ENCODE measurements at regions not wholly inside any gene's neighbourhood (a gene's known extent, or its start where the extent isn't known, plus 50 kb on each side); places are given as distances from the start of the nearest gene placed in this dataset.

GRCh38 chr3:18075799-18076198 is 333.4 kb upstream of the TBC1D5 start:
- no peak for FAIRE-seq

DNA sequence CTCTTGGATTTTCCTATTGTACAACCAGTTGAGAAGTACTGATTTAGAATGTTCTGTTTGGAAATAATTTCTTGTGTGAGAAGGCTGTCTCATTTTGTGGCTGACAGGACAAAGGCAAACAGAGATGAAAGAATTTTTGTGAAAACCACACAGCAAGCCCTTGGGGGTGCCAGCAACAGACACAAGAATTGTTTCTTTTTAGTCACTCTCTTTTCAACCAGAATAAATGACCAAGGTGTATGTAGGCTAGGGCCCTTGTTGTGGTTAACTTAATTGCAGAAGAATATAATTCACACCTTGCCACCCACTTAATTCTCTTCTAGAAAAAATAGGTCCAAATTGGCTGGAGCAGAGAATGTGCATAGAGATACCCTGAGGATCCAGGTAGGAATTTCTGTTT is 329.4 kb upstream of the TBC1D5 start:
- no peak for FAIRE-seq

GRCh38 chr3:18070944-18071343 is 328.5 kb upstream of the TBC1D5 start:
- no peak for FAIRE-seq

DNA sequence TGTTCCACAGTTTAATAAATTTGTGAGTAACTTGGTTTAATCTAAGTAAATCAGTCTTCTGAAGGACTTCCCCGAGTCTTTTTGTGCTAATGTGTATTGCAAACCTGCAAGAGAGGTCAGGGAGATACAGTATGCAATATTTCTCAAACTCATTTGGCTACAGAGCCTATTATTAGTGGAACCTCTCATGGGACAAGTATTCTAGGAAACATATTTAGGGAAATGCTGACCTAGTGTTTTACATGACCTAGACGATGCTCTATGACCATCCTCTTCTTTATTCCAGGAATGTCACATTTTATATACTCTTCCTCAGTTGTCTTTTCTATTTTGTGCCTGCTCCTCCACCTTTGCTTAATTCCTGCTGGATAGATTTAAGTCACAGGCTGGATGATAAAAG is 327.8 kb upstream of the TBC1D5 start:
- FAIRE-seq, result no peak

DNA sequence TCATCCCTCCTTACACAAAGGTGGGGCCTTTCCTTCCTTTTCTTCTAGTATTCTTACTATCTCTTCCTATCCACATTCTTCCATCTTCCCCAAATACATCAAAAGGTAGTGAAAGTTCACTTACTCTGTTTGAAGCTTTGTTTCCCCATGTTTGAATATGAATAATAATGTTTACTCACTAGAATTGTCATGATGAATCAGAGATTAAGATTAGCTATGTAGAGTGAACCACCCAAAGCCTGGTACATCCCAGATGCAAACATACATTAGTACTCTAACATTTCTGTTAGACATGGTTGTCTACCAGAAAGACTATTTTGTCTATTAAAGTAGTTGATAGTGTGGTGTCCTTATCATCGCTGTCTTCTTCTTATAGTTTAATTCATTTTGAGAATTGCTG is 327.1 kb upstream of the TBC1D5 start:
- no peak for FAIRE-seq

DNA sequence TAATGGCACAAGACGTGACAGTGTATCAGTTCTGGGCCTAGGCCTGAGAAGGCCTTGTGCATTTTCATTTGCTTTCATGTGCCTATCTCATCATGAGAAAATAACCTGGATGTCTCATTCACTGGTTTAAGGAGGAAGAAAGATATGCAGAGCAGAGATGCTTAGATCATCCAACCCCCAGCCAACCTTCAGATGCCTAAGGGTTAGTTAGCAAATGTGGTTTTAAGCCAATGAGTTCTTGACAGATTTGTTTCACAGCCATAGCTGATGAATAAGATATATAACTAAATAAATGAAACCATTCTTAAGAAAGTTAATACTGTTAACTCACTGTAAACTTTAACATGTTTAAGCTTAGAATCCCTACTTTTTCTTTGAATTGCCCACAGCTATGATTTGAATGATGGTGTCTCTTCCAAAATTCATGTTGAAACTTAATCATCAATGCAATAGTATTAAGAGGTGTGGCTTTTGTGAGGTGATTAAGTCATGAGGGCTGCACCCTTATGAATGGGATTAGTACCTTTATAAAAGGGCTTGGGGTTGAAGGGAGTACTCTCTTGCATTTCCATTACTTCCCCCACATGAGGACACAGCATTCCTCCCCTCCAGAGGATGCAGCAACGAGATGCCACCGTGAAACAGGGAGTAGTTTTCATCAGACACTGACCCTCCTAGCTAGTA is 324.6 kb upstream of the TBC1D5 start:
- no peak for FAIRE-seq

GRCh38 chr3:18064586-18064985 is 322.2 kb upstream of the TBC1D5 start:
- no peak for FAIRE-seq

DNA sequence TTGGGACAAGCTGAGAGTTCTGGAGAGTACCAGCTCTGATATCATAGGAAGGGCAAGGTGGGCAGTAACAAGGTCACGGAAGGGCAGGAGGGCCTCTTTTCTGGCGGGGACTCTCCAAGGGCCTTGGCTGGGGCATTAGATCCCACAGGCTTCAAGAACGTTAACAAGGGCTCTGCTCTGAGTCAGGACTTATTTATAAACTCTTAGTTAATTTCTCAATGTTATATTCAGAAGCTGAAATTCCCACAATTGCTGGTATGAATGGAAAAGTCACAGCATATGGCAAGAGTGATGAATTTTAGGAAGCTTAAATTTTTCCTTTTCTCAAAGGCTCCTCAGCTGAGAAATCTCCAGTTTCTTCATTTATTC is 320.2 kb upstream of the TBC1D5 start:
- FAIRE-seq, result no peak

GRCh38 chr3:18061737-18062656 is 319.6 kb upstream of the TBC1D5 start:
- FAIRE-seq, result no peak

- FAIRE-seq, result no peak
These were observed 316.2 kb upstream of the TBC1D5 start for GRCh38 chr3:18058666-18059065.

GRCh38 chr3:18057471-18058091 is 315.1 kb upstream of the TBC1D5 start:
- no peak for FAIRE-seq

GRCh38 chr3:18054625-18055024 is 312.2 kb upstream of the TBC1D5 start:
- no peak for FAIRE-seq

DNA sequence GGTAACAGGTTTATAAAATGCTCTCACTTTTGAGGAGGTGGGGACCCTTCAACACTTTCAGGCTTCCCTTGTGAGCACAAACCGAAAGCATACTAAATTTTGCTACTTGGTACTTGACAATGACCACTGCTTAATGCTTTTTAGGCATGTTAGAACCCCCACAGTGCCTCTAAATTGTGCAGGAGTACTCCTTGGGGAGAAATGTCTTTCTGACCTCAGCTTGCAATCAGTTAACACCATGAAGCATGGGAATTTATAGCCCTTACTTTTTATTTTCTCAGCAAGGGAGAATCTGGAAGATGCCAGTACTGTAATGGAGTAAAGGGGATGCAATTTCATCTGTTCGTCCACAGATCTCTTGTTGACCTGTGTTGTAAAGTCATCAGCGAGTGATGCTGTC is 308.9 kb upstream of the TBC1D5 start:
- no peak for FAIRE-seq

DNA sequence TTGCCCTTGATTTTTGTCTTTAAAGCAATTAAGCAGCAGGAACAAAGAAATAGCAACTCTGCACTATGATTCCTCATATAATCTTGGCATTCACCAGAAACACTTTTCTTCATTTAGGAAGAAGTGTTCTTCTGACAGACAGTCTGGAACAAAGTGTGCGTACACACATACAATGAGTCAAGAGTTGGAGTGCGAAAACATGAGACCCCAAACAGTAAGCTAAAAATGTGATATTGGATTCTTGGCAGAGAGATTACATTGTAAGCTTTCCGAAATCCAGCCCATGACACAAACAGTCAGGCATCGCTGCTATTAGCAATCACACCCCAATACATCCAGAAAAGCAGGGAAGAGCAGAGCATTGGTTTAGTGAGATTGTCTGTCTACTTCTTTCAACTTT is 306.7 kb upstream of the TBC1D5 start:
- FAIRE-seq, result no peak

DNA sequence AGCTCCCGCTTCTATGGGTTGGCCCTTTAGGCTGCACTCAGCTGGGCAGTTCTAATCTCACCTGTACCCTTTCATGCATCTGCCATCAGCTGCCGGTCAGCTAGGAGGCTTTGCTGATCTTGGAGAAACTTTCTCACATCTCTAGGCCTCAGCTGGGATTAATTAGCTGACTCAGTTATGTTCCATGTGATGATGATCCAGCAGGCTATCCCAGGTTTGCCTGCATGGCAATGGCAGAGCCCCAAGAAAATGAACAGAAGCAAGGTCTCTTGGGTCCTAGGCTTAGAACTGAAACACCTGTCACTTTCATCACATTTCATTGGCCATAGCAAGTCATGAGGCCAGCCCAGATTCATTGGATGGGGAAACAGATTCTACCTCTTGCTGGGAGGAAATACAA is 304.6 kb upstream of the TBC1D5 start:
- no peak for FAIRE-seq

DNA sequence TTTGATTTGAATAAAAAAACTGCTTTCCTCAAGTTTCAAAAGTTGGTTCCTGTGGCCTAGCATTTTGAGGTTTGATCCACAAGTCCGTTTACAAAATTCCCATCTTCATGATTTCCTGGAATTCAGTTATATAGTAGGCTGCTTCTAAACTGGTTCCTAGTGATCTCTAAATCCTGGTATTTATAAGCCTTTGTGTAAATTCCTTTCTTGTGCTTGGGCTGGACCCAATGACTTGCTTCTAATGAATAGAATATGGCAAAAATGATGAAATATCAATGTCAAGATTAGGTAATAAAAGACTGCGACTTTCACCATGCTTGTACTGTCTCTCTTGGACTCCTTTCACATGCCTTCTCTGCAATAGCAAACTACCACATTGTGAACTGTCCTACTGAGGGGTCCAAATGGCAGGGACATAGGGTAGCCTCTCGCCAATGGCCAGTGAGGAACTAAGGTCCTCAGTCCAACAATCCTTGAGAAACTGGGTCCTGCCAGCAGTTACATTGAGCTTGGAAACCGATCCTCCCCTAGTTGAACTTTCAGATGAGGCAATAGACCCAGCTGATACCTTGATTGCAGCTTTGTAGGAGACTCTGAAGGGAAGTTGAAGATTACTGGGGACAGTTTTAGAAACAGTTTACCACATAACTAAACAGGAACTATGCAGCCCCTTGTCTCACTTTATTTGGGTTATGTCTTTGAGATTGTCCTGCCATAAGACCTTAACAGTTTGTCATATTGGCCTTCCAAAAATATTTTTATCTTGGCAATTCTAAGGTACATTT is 303.9 kb upstream of the TBC1D5 start:
- no peak for FAIRE-seq

DNA sequence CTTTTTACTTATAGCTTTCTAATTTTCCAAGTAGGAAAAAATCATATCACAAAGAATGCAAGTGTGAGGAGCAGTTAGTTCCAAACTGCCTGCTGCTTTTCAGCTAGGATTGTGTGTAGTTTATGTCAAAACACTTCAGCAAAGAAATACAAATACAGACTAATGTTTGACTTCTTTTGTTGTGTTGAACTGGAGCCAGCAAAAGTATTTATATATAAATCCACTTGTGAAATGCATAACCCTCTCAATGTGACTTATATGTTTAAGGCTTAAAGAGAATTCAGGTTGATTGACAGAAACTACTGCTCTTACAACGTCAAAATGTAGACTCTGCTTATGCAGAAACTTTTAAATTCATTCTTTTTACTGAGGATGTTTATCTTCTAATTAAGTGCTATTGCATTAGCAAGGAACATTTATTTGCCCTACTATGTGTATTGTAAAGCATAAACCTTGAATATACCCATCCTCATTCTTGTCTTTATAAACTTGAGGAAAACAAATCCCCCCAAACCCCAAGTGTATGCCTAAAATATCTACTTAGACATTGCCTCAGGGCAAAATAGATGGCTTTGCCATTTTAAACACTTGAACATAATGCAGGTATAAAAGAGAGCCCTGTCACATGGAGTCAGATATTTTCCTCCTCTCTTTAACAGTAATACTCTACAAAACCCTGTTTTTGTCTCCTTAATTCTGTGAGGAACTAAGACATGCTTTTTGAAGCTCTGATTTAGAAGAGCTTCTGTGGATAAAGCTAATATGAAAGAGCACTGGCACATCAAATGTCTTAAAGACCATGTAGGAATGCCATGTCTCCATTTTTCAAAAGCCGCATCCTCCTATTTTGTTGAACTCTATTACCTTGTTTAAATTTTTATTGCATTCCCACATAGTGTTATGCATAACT is 302.8 kb upstream of the TBC1D5 start:
- no peak for FAIRE-seq

DNA sequence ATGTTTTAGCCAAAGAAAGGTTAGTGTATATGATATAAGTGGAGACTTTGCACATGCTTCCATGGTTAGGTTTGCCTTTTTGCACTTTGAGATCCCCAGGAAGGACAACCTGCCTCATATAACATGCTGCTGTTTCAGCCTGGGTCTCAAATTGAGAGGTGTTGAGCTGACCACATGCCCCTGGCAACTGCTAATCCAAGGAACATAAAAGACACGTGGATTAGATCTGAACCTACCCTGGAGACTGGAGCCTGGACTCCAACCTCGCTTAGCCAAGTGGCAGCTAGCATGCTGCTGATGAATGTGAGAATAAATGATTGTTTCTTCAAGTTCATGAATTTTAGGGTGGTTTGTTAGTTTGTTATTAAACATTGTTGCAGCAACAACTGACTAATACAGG is 301.8 kb upstream of the TBC1D5 start:
- FAIRE-seq, result no peak

- no peak for FAIRE-seq
These were observed 294.0 kb upstream of the TBC1D5 start for GRCh38 chr3:18036450-18036815.

DNA sequence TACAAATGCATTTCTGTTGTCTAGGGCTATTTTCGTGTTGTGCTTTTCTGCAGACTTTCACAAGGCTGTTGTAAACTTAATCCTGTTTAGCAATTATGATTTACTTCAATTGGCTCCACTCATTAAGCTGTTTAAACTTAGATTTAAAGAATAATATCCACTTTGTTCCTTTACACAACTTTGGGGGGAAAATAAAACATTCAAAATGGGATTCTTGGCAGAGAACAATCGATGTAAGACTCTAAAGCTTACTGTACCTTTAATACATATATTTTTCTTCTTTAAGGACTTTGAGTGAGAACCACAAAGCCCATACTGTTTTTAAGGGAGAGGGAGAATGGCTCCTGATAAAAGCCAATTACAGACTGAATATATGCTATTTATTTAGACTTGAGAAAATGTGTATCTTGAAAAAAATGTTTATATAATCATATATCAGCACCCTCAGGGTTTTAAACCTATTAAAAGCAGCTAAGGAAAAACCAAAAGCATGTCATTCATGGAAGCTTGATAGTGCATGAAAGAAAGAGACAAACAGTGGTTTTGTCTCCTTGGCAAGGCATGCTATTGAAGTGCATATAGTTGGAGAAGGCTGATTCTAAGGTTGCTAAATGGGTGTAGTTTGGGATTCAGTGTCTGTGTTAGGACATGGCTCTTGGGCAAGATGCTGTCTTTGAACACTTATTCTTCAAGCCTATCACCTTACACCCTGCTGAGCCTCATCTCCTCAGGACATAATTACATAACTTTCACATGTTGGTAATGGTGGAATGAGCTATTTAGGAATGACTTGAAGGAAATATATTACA is 293.4 kb upstream of the TBC1D5 start:
- no peak for FAIRE-seq

DNA sequence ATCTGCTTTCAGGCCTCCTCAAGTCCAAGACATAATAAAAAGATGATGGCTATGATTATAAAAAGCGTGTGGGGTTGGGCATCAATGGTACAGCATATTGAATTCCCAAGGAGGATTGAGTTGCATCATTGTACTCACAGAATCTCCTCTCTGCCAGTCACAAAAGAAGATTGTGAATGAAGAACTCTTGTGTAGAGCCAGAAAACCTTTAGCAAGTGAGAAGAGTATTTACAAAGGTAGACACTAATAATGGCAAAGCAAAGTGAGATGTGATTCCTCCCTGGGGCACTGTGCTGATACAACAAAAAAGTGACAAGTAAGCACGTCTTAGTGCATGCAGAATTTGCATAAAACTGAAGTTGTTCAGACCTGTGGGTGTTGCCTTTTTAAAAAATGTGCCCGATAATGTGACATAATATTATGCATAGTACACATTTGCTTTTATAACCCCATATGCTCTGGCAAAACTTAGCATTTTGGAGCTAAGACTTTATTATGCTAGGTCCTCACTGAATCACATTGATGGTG is 291.2 kb upstream of the TBC1D5 start:
- no peak for FAIRE-seq
